Hematopoietic multipotent progenitor cell (in vitro differentiated cells): ENCODE measurements at regions not wholly inside any gene's neighbourhood (a gene's known extent, or its start where the extent isn't known, plus 50 kb on each side); places are given as distances from the start of the nearest gene placed in this dataset.
"Not testable (repeated sequence)": the region's sequence is repeated elsewhere in the genome, so short reads cannot be mapped to it uniquely, and the experiment has no call there.

ENCODE experiments used
- DNase-seq, 3 donors: peaks; one replicate each; pipeline ENCODE4 v3.0.0-alpha.2; 2011 to 2015; ENCODE audit warnings: low read depth in 2 of 3, low spot score in 2 of 3

DNA sequence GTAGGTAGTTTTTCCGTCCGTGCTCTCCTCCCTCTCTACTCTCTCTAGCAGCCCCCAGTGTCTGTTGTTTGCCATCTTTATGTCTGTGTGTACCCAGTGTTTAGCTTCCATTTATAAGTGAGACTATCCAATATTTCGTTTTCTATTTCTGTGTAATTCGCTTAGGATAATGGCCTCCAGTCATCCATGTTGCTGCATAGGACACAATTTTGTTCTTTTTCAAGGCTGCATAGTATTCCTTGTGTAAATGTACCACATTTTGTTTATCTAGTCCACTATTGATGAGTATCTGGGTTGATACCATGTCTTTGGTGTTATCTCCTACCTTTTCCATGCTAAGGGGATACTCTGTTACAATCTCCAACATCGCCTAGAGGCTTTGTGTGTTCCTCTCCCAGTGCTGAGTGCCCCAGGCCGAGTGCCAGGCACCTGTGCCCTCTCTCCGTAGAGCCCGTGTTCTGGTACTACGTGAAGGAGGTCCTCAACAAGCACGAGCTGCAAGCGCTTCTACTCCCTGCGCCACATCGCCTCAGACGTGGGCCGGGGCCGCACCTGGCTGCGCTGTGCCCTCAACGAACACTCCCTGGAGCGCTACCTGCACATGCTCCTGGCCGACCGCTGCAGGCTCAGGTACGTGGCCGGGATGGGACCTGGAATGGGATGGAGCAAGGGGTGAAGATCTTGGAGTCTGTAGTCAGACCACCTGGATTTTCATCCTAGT is 51.0 kb downstream of the NPIPB11 start:
- DNase-seq = not testable (repeated sequence)

DNA sequence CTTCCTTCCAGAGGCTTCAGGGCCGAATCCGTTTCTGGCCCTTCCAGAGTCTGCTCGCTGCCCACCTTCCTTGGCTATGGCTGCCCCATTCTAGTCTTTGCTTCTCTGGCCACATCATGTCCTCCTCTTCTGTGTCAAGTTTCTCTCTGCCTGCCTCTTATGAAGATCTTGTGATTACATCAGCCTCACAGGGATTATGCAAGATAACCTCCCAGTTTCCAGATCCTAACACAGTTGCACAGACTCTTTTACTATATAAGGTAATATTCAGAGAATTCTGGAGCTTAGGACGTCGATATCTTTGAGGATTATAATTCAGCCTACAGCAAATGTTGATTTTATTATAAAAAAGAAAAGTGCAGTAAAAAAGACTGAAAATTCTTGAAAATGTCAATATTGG is 52.1 kb downstream of the NPIPB11 start:
- not testable (repeated sequence) for DNase-seq

DNA sequence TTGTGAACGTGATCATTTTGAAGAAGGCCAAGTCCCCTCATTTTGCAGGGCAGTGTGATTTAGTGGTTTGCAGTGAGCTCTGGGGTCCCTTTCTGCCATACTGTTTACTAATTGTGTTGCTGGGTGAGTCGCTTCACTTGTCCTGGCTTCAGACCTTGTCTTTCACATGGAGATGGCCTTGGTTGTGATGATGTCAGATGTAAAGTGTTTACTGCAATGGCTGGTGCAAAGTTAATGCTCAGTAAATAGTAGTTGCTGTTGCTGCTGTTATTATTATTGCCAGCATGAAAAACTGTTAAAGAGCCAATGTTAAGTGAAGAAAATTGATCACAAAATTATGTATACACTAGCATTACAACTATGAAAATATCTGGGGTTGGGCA is 53.9 kb downstream of the NPIPB11 start:
- DNase-seq = not testable (repeated sequence)

DNA sequence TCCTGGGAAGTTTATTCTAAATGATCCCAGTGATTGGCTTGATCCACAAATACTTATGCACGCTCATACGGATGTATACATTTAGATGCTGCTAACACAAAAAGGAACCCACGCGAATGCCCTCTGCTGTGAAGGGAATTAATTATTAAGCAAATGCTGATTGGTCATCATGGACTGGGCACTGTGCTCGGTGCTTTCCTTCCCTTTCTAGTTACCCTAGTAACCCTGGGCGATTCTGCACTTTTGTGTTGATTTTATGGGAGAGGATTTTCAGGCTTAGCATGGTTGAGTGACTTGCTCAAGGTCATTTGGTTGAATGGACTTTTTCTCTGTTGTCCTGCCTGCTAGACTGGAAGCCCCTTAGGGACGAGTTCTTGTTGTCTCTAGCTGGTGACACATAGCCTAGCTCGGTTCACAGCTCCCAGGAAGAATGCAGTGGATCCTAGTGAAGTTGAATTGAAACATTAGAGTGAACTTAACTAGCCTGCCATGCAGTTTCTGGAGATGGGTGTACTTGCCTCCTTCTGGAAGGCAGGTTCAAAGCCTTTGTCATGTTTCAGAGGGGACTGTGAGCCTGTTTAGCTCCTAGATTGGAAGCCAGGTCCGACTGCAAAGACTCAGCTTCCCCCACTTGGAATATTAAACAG is 54.4 kb downstream of the NPIPB11 start:
- DNase-seq = not testable (repeated sequence)

DNA sequence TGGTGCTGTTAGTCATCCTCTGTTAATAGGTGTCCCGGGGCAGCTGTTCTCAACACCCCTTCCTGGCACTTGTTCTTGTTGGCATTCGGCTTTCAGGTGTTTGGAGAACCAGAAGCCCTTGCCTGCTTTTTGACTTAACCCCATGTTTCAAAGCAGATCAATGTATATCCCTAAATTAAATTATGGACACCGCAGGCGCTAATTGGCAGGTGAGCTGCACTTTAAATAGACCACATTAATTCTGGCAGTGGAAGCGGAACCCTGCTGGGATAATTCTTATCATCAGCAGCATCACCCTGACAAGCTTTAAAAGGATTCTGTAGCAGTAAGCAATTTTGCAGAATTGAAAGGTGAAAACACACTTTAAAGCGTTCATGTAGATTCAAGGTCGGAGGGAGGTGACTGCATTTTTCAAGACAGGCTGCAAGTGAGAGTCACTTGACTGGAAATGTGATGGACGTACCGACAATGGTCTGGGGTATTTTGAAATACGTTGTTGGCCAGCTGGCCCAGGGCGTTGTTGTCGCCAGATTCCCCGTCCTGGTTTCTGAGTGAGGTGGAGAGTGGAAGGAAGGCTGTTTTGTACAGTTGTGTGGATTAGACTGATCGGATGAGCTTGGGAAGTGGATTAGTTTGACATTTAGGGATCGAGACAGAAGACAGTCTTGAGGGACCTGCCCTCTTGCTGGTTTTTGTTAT is 55.1 kb downstream of the NPIPB11 start:
- DNase-seq = not testable (repeated sequence)

DNA sequence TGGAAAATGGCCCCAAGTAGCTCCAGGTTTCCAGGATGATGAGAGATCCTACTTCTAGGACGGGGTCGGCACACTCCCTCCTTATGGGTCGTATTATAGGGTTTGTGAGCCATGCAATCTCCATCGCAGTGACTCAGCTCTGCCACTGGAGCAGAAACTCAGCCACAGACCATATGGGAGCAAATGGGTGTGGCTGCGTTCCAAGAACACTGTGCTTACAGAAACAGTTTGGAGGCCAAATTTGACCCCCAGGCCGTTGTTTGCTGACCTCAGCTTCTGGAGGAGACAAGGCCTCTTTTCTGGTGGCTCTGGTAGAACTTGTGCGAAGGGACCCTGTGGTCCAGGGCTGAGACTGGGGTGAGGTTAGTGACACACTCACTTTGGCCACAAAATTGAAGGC is 56.5 kb downstream of the NPIPB11 start:
- DNase-seq = not testable (repeated sequence)

DNA sequence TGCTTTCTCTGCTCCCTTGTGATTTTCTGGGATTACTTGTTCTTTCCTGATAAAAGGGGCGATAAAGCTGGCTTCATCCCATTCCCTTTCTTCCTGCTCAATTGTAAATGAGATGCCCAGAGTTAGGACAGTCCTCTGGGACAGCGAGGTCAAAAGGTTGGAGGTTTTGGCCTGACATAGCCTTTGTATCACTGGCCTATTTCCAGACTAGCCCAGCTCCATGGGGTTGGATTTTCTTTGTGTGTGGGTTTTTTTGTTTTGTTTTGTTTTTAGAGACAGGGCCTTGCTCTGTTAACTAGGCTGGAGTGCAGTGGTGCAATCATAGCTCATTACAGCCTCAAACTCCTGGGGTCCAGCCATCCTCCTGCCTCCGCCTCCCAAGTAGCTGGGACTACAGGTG is 57.8 kb downstream of the NPIPB11 start:
- not testable (repeated sequence) for DNase-seq

DNA sequence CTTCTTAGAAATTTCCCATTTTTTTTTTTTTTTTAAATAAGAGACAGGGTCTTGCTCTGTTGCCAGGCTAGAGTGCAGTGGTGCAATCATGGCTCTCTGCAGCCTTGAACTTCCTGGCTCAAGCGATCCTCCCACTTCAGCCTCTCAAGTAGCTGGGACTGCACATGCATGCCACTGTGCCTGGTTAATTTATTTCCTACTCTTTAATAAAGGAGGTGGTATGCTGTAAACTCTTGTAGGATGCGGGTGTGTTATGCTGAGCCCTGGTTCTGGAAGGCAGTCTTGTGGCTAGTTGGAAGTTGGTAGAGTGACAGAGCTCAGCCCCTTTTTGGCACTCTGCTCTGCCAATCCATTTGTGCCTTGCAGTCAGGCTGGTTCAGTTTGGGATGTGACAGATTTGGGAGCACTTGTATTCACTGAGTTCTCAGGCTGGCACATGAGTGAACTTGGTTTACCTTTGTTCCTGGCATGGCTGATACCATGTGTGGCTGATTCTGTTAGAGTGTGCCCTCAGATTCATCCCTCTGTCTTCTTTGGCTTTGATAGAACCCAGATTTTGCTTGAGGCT is 58.3 kb downstream of the NPIPB11 start:
- DNase-seq = not testable (repeated sequence)

DNA sequence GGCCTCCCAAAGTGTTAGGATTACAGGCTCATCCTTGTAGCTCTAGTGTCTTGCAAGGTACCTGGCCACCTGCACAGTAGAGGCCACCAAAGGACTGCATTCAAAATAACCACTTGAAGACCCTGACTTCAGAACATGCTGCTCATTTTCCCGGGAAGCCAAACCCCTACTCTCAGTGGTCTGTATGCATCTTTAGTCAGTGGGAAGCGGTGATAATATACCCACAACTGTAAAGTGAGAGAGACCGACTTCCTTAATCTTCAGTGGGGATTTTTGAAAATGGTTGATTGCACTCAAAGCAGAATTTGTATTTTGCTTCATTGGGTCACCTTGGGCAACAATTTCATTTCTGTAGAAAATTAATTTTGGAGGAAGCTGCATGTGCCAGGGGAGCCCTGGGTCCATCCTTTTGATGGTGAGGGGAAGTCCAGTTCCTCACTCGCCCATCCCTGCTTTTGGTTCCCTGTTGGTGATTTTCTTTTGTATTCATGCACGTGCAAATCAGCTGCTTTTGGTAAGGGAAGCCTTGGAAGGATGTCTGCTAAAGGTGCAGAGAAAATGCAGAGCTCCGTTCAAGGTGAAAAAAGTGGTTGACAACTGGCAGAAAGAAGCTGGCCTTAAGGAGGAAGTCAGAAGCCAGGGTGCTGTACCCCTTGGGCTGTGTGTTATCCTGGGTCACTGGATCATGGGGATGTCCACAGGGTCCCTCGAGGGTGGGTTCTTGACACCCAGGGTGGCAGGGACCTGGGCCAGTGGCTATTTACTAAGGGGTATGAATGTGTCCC is 59.5 kb downstream of the NPIPB11 start:
- DNase-seq = not testable (repeated sequence)

DNA sequence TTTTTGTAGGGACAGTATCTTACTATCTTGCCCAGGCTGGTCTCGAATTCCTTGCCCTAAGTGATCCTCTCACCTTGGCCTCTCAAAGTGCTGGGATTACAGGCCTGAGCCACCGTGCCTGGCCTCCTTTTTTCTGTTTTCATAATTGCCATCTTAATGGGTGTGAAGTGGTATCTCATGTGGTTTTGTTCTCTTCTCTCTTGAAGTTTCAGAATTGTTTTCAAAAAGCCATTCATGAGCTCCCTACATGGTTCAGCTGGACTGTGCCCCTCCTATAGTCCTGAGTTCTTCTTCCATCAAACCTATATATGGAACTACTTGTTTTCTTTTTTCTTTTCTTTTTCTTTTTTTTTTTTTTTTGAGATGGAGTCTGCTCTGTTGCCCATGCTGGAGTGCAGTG is 60.3 kb downstream of the NPIPB11 start:
- not testable (repeated sequence) for DNase-seq

DNA sequence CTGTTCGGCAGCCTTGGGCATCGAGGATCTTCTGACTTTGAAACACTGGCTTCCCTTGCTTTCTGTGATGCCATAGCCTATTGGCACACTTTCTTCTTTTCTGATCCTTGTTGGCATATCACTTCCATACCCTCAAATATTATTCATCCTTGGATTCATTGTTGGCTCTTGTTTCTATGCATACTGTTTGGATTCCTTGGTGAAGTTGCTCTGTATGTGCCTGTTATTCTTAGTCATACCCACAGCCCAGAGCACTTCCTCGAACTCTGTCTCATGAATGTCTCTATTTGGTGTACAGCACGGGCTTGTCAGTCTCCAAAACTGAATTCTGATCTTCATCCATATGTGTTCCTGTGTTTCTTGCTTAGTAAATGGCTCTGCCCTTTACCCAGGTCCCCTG is 63.6 kb downstream of the NPIPB11 start:
- DNase-seq = not testable (repeated sequence)

DNA sequence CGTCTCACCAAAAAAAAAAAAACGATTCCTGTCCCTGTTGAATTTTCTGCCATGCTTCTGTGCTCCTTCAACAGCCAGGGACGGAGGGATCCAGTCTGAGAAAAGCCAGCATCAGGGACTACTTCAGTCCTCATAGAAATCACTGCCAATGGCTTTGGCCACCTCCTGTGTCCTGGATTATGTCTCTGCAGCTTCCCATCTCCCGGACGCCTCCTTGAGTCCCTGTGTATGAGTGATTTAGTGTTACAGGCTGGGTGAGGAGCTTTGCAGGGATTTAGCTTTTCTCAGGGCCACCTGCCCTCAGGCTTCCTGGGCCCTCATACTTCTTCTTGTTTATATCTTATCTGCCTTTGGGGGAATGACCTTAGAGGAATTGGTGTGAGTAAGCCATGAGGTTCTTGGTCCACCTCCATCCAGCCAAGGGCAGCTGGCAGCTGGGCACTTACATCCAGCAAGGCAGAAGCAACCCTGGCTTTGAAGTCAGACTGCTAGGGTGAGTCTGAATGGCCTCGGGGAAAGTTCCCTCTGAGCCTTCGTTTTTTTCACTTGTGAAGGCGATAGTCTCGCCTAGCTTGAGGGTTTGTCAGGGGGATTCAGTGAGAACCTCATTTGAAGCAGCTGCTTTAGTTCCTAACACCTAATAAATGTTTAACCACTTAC is 65.6 kb downstream of the NPIPB11 start:
- not testable (repeated sequence) for DNase-seq

DNA sequence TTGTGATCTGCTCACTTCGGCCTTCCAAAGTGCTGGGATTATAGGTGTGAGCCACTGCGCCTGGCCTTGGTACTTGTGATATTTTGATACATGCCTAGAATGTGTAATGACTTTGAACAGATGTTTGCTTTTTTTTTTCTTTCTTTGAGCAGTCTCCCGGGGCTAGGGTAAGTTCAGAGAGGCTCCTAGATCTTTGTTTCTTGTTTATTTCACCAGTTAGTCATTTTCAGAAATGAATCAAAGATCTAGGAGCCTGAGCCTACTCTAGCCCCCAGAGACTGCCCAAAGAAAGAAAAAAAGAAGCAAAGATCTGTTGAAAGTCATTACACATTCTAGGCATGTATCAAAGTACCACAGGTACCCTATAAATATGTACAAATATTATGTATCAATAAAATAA is 66.3 kb downstream of the NPIPB11 start:
- DNase-seq = not testable (repeated sequence)

DNA sequence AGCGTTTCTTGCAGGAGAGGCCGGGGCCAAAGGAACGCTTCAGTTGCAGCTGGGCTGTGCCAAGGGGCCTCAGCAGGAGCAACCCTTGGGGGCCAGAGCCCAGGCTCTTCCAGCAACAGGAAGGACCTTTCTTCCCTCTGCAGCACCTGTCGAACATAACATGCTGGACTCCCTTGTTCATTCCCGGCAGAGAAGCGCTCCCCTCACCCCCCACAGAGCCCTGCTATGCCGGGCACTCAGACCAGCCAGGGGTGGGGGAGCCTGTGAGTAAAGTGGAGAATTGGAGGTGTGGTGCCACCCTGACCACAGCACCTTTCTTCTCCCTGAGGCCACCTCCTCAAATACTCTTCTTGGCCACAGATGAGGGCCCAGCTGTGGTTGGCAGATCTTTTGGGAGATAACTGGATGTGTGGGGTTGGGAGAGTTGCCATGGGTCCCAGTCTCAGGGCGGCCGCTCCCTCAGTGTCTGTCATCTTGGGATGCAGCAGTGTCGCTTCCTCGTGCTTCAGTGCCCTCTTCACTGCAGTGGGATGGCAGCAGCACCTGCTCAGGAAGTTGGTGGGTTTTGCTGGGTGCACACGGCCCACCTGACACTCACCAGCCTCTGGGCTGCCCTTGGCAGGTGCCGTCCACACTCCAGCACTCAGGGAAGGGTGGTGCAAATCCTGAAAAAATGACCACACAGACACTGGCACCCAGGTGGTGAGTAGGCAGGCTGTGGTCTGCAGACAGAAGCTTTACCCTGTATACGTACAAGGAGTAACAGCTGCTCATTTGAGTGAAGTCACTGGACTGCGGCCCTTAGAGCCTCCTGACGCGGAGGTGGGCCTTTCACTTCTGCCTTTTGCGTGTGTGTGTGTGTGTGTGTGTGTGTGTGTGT is 67.5 kb downstream of the NPIPB11 start:
- DNase-seq = peak in 2 of 3 donors; percentile 10 to 12

DNA sequence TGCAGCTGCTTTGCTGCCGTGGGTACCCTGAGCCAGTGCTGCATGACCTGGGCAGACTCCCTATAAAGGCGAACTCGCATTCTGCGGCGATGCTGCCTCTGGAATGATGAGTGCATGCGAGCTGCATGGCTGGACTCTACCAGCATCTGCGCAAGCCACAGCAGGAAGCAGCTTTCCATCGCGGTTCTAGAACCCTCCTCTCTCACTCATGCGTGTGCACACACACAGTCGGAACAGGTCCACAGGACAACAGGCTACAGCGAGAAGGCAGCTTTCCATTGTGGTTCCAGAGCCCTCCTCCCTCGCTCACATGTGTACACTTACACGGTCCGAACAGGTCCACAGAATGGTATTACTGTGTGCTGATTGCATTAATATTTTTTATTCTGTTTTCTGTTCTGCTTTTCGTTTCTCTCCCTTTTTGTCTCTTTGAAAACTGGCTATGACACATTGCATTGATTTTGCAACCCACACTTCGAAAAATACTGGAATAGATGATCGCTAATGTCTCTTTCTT is 69.1 kb downstream of the NPIPB11 start:
- not testable (repeated sequence) for DNase-seq

DNA sequence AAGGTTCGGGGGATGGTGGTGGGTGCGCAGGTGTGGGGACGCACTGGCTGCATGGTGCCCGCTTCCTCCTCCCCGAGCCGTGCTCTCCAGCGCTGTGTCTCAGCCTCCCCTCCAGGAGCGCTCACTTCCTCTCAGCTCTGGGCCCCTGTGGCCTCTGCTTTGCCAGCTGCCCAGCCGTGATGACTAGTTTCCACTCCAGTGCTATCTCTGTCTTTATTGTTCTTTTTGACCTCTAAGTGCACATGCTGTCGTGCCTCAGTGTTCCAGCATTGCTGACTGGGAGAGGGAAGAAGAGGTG is 71.0 kb downstream of the NPIPB11 start:
- not testable (repeated sequence) for DNase-seq

DNA sequence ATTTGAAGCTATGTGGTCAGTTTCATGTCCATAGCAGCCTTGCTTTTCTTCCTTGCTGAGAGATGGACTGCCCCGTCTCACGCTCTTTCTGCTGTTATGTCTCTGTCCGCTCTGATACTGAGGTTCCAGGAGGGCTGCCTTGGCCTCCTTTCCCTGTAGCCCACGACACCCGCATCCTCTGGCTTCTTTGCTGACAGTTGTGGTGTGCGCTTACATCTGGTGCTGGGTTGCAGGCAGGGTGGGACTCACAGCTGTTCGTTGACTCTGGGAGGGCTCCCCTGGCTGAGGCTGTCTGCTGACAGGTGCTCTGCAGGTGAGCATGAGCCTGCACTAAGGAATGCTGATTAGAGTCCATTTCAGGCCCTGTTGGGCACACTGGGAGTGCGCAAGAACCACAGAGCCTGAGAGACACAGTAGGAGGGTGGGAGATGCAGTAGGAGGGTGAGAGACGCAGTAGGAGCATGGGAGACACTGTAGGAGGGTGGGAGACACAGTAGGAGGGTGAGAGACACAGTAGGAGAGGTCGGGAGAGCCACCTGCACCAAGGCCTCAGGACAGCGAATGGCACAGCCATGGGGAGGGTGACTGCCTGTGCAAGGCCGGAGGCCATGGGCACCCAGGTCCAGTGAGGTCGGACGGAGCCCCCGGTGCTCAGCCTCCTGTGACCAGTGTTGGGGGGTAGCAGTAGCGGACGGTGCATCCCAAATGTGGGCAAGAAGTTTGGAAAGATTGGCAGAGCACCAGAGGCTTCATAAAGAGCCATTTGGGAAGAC is 71.5 kb downstream of the NPIPB11 start:
- DNase-seq = not testable (repeated sequence)

DNA sequence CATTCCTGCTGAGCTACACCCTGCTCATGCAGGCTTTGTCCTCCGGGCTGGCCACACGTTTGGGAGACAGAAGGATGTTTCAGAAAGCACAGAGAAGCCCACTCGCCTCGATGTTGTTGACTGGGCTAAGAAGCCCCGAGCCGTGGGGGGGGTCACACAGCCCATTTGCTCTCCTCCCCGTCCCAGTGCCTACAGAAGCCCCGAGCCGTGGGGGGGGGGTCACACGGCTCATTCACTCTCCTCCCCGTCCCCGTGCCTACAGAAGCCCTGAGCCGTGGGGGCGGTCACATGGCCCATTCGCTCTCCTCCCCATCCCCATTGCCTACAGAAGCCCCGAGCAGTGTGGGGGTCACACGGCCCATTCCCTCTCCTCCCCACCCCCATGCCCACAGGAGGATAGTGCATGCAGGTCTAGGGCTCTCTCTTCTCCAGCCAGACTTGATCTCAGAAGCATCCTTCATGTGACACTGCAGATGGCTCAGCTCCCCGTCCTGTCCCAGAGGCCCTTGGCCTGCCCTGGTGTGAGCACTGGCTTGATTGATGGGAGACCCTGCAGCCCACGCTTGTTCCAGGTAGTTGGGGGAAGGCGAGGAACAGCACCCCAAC is 72.9 kb downstream of the NPIPB11 start:
- not testable (repeated sequence) for DNase-seq
